ENCODE measurements at regions not wholly inside any gene's neighbourhood (a gene's known extent, or its start where the extent isn't known, plus 50 kb on each side); places are given as distances from the start of the nearest gene placed in this dataset.

DNA sequence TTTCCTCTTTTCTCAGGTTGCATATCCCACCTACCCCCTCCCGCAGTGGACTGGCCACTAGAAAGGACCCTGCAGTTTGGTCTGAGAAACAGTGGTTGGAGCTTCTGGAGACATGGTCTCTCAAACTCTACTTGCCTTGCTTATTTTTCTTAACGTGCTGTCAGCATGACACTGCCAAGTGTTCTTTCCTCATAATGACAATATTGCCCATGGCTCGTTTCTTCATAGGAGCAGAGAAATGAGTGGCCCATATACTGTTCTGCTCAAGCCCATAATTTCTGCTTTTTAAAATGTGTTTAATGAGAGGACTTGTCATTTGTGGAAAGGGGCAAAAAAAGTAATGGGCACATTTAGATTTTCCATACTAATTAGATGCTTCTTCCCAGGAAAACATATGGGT is 828.7 kb downstream of the BCL11A start:
- H4K20me1 ChIP-seq (ENCODE audit: insufficient read depth, low read length): no peaks in the 10 kb centered on the region
- H3K27ac ChIP-seq (ENCODE audit: low read length): no peak overlapping the region
- no peaks in the 10 kb centered on the region for H3K36me3 ChIP-seq (replicated peaks; ENCODE audit: low read depth, low read length)
- TF ChIP-seq, protein P1, sequence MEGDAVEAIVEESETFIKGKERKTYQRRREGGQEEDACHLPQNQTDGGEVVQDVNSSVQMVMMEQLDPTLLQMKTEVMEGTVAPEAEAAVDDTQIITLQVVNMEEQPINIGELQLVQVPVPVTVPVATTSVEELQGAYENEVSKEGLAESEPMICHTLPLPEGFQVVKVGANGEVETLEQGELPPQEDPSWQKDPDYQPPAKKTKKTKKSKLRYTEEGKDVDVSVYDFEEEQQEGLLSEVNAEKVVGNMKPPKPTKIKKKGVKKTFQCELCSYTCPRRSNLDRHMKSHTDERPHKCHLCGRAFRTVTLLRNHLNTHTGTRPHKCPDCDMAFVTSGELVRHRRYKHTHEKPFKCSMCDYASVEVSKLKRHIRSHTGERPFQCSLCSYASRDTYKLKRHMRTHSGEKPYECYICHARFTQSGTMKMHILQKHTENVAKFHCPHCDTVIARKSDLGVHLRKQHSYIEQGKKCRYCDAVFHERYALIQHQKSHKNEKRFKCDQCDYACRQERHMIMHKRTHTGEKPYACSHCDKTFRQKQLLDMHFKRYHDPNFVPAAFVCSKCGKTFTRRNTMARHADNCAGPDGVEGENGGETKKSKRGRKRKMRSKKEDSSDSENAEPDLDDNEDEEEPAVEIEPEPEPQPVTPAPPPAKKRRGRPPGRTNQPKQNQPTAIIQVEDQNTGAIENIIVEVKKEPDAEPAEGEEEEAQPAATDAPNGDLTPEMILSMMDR (IDR thresholded peaks at IDR 0.05; ENCODE audit: low read depth, low read length): no peak
- TF ChIP-seq EZH2phosphoT487 (IDR thresholded peaks at IDR 0.05; ENCODE audit: low read depth): no peak
- H3K4me3 ChIP-seq (ENCODE audit: low read length): no peak overlapping the region
- no peaks in the 10 kb centered on the region for H3K9me3 ChIP-seq (ENCODE audit: insufficient read depth, low read length)
- no peaks in the 10 kb centered on the region for H3K27me3 ChIP-seq (ENCODE audit: low read depth, low read length)
- H3K4me1 ChIP-seq (ENCODE audit: low read length): peaks cover 3% of the 10 kb centered on the region; the same call in 1 of the 2 replicates
- H3K79me2 ChIP-seq (ENCODE audit: low read length): no peaks in the 10 kb centered on the region
- H3K9ac ChIP-seq (ENCODE audit: low read length): no peak overlapping the region
- no peak overlapping the region for H3K4me2 ChIP-seq (ENCODE audit: low read length)
- no peak overlapping the region for H2AFZ ChIP-seq (ENCODE audit: low read depth, low read length)

DNA sequence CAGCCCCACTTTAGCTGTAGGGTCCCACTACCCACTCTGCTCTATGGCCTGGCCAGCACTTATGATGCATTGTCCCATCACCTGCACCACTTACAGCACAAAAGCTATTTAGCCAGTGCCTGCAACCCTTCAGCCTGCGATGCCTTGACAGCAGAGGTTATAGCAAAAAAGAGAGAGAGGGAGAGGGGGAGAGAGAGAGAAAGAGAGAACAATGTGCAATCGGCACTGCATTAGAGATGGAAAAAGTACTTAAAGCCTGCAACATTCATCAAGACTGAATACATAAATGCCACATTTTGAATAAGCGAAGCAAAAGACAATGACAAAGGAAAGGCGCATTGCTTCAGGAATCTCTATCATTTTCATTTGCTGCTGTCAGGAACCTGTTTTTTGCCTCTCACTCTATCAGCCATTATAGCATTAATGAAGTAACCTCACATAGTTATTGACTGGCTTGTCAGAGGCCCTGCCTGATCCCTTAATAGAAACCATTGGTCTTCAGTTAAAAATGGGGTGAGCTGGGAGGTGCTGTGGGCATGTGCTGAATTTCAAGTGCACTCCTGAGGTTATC is 833.1 kb downstream of the BCL11A start:
- Histone ChIP-seq H3K4me3 (ENCODE audit: low read length) (no peak overlapping the region), H3K36me3 (replicated peaks; ENCODE audit: low read depth, low read length) (no peaks in the 10 kb centered on the region), H3K79me2 (ENCODE audit: low read length) (no peaks in the 10 kb centered on the region), H4K20me1 (ENCODE audit: insufficient read depth, low read length) (no peaks in the 10 kb centered on the region), H3K27me3 (ENCODE audit: low read depth, low read length) (no peaks in the 10 kb centered on the region), H3K27ac (ENCODE audit: low read length) (no peak overlapping the region), H2AFZ (ENCODE audit: low read depth, low read length) (no peak overlapping the region), H3K9me3 (ENCODE audit: insufficient read depth, low read length) (no peaks in the 10 kb centered on the region), H3K4me1 (ENCODE audit: low read length) (no peaks in the 10 kb centered on the region), H3K9ac (ENCODE audit: low read length) (no peak overlapping the region), H3K4me2 (ENCODE audit: low read length) (no peak overlapping the region)
- no peak for TF ChIP-seq EZH2phosphoT487 (IDR thresholded peaks at IDR 0.05; ENCODE audit: low read depth)
- TF ChIP-seq, protein P1 (IDR thresholded peaks at IDR 0.05; ENCODE audit: low read depth, low read length): no peak

DNA sequence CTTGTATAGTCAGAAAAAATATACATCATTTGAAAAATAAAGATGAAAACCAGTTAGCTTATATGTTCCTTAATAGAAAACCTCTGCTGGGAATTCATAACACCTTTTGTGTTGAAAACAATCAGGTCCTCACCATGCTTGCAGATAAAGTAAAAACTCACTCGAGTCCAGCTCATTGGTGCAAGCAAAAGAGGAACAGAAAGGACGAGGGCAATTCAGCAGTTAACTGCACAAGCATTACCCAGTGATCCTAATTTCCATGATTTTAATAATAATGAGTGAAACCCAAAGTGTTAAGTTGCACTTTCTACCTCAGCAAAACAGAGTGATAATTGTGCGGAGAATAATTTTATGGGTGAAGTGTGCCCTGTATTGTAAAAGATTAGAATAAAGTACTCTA is 839.9 kb downstream of the BCL11A start:
- peaks cover 11% of the 10 kb centered on the region for H3K4me1 ChIP-seq (ENCODE audit: low read length)
- H3K4me2 ChIP-seq (ENCODE audit: low read length): peak overlapping the region; percentile 43
- H3K27ac ChIP-seq (ENCODE audit: low read length): no peak overlapping the region

DNA sequence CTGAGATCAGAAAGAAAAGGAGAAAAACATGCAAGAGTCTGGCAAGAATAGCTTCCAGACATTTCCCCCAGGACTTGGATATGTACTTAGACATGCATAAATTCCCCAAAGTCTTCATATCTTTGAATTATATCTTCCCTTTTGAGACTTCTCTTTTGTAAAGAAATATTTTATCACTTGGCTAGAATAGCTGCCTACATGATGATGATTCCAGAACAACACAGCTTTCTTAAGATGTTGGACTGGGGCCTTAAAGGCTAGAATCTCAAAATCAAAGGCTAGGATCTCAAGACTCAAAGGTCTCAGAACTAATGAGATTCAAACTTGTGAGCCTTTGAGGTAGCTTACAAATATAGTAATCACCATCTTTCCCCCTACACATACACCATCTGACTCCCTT is 842.3 kb downstream of the BCL11A start:
- H3K36me3 ChIP-seq (replicated peaks; ENCODE audit: low read depth, low read length): no peaks in the 10 kb centered on the region
- no peaks in the 10 kb centered on the region for H3K27me3 ChIP-seq (ENCODE audit: low read depth, low read length)
- no peaks in the 10 kb centered on the region for H3K79me2 ChIP-seq (ENCODE audit: low read length)
- H4K20me1 ChIP-seq (ENCODE audit: insufficient read depth, low read length): no peaks in the 10 kb centered on the region
- no peak overlapping the region for H2AFZ ChIP-seq (ENCODE audit: low read depth, low read length)
- no peak overlapping the region for H3K4me3 ChIP-seq (ENCODE audit: low read length)
- TF ChIP-seq, protein P1 (IDR thresholded peaks at IDR 0.05; ENCODE audit: low read depth, low read length): no peak
- TF ChIP-seq EZH2phosphoT487 (IDR thresholded peaks at IDR 0.05; ENCODE audit: low read depth): no peak
- H3K9ac ChIP-seq (ENCODE audit: low read length): no peak overlapping the region
- H3K27ac ChIP-seq (ENCODE audit: low read length): no peak overlapping the region
- H3K4me1 ChIP-seq (ENCODE audit: low read length): peaks cover 11% of the 10 kb centered on the region
- H3K9me3 ChIP-seq (ENCODE audit: insufficient read depth, low read length): no peaks in the 10 kb centered on the region
- no peak overlapping the region for H3K4me2 ChIP-seq (ENCODE audit: low read length)

More for the DNA sequence above, 839.9 kb downstream of the BCL11A start:
- Histone ChIP-seq H3K4me3 (ENCODE audit: low read length) (no peak overlapping the region; the same call in 1 of the 2 replicates), H3K27me3 (ENCODE audit: low read depth, low read length) (no peaks in the 10 kb centered on the region), H2AFZ (ENCODE audit: low read depth, low read length) (no peak overlapping the region), H3K9me3 (ENCODE audit: insufficient read depth, low read length) (no peaks in the 10 kb centered on the region), H3K79me2 (ENCODE audit: low read length) (no peaks in the 10 kb centered on the region), H3K36me3 (replicated peaks; ENCODE audit: low read depth, low read length) (no peaks in the 10 kb centered on the region), H3K9ac (ENCODE audit: low read length) (no peak overlapping the region), H4K20me1 (ENCODE audit: insufficient read depth, low read length) (no peaks in the 10 kb centered on the region)
- no peak for TF ChIP-seq EZH2phosphoT487 (IDR thresholded peaks at IDR 0.05; ENCODE audit: low read depth)
- TF ChIP-seq, protein P1 (IDR thresholded peaks at IDR 0.05; ENCODE audit: low read depth, low read length): no peak

All from OCI-LY3 (cell line).